MM.1S (cell line): ENCODE measurements at regions not wholly inside any gene's neighbourhood (a gene's known extent, or its start where the extent isn't known, plus 50 kb on each side); places are given as distances from the start of the nearest gene placed in this dataset.
"Not testable (repeated sequence)": the region's sequence is repeated elsewhere in the genome, so short reads cannot be mapped to it uniquely, and the experiment has no call there.

Experiments
- DNase-seq: peaks from one replicate; pipeline ENCODE4 v3.0.0-alpha.2; 2015
- H2AFZ ChIP-seq: fragments of 300-600 bp; sonication (generic); 2 replicates; pipeline ENCODE4 v1.6.0; 2016; ENCODE audit warnings: antibody characterized with exemption, low read length
- H3F3A ChIP-seq: fragments of 300-600 bp; sonication (generic); 2 replicates; pipeline ENCODE4 v1.6.1; 2016; ENCODE audit warnings: mild to moderate bottlenecking, antibody characterized with exemption, low read length, moderate library complexity, mixed read lengths; ENCODE audit not compliant: insufficient read depth
- H3K27ac ChIP-seq: fragments of 300-600 bp; sonication (generic); 2 replicates; pipeline ENCODE4 v1.5.1; 2016; ENCODE audit warnings: mild to moderate bottlenecking, low read length
- H3K27me3 ChIP-seq: fragments of 300-600 bp; sonication (generic); replicated peaks from 2 replicates; pipeline ENCODE4 v1.6.0; 2016; ENCODE audit warnings: low read length; ENCODE audit not compliant: insufficient read depth
- H3K36me3 ChIP-seq: fragments of 300-600 bp; sonication (generic); replicated peaks from 2 replicates; pipeline ENCODE4 v1.6.1; 2016; ENCODE audit warnings: mild to moderate bottlenecking, low read length, mixed read lengths; ENCODE audit not compliant: insufficient read depth
- H3K4me1 ChIP-seq: fragments of 300-600 bp; sonication (generic); 2 replicates; pipeline ENCODE4 v1.6.1; 2016; ENCODE audit warnings: low read length, mixed read lengths
- H3K4me2 ChIP-seq: fragments of 300-600 bp; sonication (generic); 2 replicates; pipeline ENCODE4 v1.6.0; 2016; ENCODE audit warnings: low read depth, low read length
- H3K4me3 ChIP-seq: fragments of 300-600 bp; sonication (generic); 2 replicates; pipeline ENCODE4 v1.5.1; 2016; ENCODE audit warnings: low read length, mixed read lengths
- H3K79me2 ChIP-seq: fragments of 300-600 bp; sonication (generic); 2 replicates; pipeline ENCODE4 v1.6.1; 2016; ENCODE audit warnings: mixed run types, low read length, mixed read lengths
- H3K9ac ChIP-seq: fragments of 300-600 bp; sonication (generic); 2 replicates; pipeline ENCODE4 v1.6.1; 2016; ENCODE audit warnings: low read length, mixed read lengths
- H3K9me2 ChIP-seq: fragments of 300-600 bp; sonication (generic); replicated peaks from 2 replicates; pipeline ENCODE4 v1.6.1; 2016; ENCODE audit warnings: mild to moderate bottlenecking, low read length, mixed read lengths; ENCODE audit not compliant: insufficient read depth
- H3K9me3 ChIP-seq: fragments of 300-600 bp; sonication (generic); replicated peaks from 2 replicates; pipeline ENCODE4 v1.6.1; 2016; ENCODE audit warnings: mild to moderate bottlenecking, low read length, mixed read lengths; ENCODE audit not compliant: insufficient read depth
- H4K20me1 ChIP-seq: fragments of 300-600 bp; sonication (generic); 2 replicates; pipeline ENCODE4 v1.6.1; 2016; ENCODE audit warnings: mild to moderate bottlenecking, low read length, moderate library complexity, mixed read lengths; ENCODE audit not compliant: insufficient read depth
- EZH2 ChIP-seq: fragments of 300-600 bp; sonication (generic); optimal IDR thresholded peaks from 2 replicates; pipeline ENCODE3; 2017; ENCODE audit warnings: low read depth, mild to moderate bottlenecking, antibody characterized with exemption, low read length, mixed read lengths
- EZH2phosphoT487 ChIP-seq: fragments of 300-600 bp; sonication (generic); IDR thresholded peaks from 2 replicates; pipeline ENCODE4 v1.6.1; 2018; ENCODE audit warnings: antibody characterized with exemption, low read length
- TF ChIP-seq, protein P1 (sequence below): fragments of 300-600 bp; sonication (generic); IDR thresholded peaks from 2 replicates; pipeline ENCODE4 v1.5.1; 2016; ENCODE audit warnings: antibody characterized with exemption, low read length, mixed read lengths

DNA sequence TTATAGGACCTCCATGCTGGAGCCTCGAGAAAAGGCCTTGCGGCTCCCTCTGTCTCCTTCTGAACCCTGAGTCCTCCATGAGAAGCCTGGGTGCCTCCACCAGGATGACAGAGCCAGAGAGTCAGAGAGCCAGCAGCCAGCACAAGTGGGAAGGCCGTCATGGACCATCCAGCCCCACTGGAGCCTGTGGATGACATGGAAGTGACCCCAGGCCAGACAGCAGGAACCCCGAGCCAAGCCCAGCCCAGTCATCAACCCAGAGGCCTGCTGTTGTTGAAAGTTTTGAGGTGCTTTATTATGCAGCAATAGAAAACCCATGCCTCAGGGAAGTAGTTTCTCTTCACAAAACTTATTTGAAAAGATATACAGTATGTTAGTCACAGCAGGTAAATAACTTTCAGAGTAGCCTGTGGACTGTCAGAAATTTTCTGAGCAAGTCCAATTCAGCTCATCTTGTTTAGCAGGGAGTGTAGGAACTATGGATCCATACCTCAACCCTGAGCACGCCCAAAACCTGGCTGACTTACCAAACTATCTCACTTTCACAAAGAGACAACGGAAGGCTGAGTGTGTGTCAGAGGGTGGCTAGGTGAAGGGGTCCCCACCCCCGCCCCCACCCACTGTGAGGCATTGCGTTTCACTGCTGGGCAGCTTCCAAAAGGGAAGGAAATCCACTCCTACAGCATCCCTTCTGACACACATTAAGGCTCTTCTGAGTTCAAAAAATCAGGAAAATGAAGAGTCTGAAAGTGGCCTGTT, 79.9 kb upstream of the NDUFV2 start:
- H3K27ac ChIP-seq, result no peak overlapping the region
- H3K27me3 ChIP-seq, result no peaks in the 10 kb centered on the region
- peaks cover 28% of the 10 kb centered on the region for H3K4me1 ChIP-seq
- no peaks in the 10 kb centered on the region for H3K9me2 ChIP-seq
- no peaks in the 10 kb centered on the region for H4K20me1 ChIP-seq
- no peak overlapping the region for H2AFZ ChIP-seq
- peaks cover 5% of the 10 kb centered on the region for H3F3A ChIP-seq
- TF ChIP-seq, protein P1, sequence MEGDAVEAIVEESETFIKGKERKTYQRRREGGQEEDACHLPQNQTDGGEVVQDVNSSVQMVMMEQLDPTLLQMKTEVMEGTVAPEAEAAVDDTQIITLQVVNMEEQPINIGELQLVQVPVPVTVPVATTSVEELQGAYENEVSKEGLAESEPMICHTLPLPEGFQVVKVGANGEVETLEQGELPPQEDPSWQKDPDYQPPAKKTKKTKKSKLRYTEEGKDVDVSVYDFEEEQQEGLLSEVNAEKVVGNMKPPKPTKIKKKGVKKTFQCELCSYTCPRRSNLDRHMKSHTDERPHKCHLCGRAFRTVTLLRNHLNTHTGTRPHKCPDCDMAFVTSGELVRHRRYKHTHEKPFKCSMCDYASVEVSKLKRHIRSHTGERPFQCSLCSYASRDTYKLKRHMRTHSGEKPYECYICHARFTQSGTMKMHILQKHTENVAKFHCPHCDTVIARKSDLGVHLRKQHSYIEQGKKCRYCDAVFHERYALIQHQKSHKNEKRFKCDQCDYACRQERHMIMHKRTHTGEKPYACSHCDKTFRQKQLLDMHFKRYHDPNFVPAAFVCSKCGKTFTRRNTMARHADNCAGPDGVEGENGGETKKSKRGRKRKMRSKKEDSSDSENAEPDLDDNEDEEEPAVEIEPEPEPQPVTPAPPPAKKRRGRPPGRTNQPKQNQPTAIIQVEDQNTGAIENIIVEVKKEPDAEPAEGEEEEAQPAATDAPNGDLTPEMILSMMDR, result no peak
- no peak for TF ChIP-seq EZH2phosphoT487
- no peak for TF ChIP-seq EZH2
- no peaks in the 10 kb centered on the region for H3K79me2 ChIP-seq
- no peak for DNase-seq
- no peak overlapping the region for H3K4me2 ChIP-seq
- H3K36me3 ChIP-seq, result no peaks in the 10 kb centered on the region
- no peak overlapping the region for H3K4me3 ChIP-seq
- H3K9me3 ChIP-seq, result no peaks in the 10 kb centered on the region
- no peak overlapping the region for H3K9ac ChIP-seq

DNA sequence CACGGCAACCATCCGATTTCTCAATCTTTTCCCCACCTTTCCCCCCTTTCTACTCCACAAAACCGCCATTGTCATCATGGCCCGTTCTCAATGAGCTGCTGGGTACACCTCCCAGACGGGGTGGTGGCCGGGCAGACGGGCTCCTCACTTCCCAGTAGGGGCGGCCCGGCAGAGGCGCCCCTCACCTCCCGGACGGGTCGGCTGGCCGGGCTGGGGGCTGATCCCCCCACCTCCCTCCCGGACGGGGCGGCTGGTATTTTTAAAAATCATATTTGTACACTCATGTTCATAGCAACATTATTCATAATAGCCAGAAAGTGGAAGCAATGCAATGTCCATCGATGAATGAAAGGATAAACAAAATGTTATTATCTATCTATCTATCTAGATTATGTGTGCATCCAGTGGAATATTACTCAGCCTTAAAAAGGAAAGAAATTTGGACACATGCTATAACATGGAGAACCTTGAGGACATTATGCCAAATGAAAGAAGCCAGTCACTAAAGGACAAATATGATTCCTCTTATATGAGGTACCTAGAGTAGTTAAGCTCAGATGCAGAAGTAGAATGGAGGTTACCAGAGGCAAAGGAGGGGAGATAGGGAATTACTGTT, 78.4 kb upstream of the NDUFV2 start:
- peaks cover 12% of the 10 kb centered on the region for H3K4me1 ChIP-seq
- not testable (repeated sequence) for H2AFZ ChIP-seq, H3K27ac ChIP-seq, H3F3A ChIP-seq, H4K20me1 ChIP-seq, H3K9ac ChIP-seq, DNase-seq, H3K27me3 ChIP-seq, H3K79me2 ChIP-seq, H3K9me2 ChIP-seq, H3K9me3 ChIP-seq, H3K4me2 ChIP-seq, H3K4me3 ChIP-seq, H3K36me3 ChIP-seq

DNA sequence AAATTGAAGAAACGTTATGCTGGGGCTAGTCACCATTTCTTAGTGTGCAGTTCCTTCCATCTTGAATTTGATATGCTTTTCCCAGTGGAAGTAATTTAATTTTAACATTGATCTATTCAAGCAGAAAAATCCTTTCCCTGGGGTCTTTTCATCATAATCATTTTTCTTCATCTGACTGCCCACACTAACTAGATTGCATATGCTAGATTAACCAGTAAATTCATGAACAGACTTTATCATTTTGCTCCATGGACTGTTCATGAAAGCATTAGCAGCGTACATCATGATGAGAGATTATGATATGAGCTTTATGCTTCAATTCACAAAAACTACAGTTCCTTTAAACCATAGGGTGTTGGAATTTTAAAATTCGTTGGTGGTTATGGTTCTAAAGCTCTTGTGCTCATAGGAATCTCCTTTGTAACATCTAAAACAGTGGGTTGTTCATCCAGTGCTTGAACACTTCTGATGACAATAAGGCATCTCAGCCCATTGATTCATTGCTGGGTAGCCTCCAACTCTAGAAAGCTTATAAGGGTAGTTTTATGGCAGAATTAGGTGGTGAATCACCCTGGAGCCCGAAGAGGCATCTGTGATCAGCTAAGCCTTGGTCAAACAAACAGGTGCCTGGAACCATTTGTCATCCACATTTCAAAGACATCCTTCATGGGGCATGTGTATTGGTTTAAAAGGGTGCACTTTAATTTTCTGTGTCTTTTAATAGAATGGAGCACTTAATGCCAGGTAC, 77.2 kb upstream of the NDUFV2 start:
- DNase-seq, result no peak
- Histone ChIP-seq H3K27ac (no peak overlapping the region), H3K9me3 (no peaks in the 10 kb centered on the region), H3K4me3 (no peak overlapping the region), H3K4me2 (no peak overlapping the region), H3K9ac (no peak overlapping the region), H3K79me2 (no peaks in the 10 kb centered on the region), H2AFZ (no peak overlapping the region), H4K20me1 (no peaks in the 10 kb centered on the region), H3K27me3 (no peaks in the 10 kb centered on the region), H3F3A (no peaks in the 10 kb centered on the region), H3K9me2 (no peaks in the 10 kb centered on the region), H3K4me1 (peaks cover 2% of the 10 kb centered on the region), H3K36me3 (no peaks in the 10 kb centered on the region)
- TF ChIP-seq, protein P1, result no peak
- TF ChIP-seq EZH2phosphoT487 (no peak), EZH2 (no peak)
